22Rv1 (cell line): ENCODE measurements at regions not wholly inside any gene's neighbourhood (a gene's known extent, or its start where the extent isn't known, plus 50 kb on each side); places are given as distances from the start of the nearest gene placed in this dataset.

Source experiments
- H3K27ac ChIP-seq: fragments of 450-650 bp; 2 replicates; pipeline ENCODE4 v1.5.1; 2017
- ZFX ChIP-seq: fragments of 450-650 bp; IDR thresholded peaks from 2 replicates; pipeline ENCODE4 v1.6.1; 2017; ENCODE audit warnings: antibody characterized with exemption, borderline replicate concordance
- TF ChIP-seq, protein P1 (sequence below): fragments of 450-650 bp; IDR thresholded peaks from 2 replicates; pipeline ENCODE4 v1.5.1; 2017; ENCODE audit warnings: mild to moderate bottlenecking

GRCh38 chr10:131453721-131454634 is 142.5 kb upstream of the TCERG1L start:
- H3K27ac ChIP-seq = no peak overlapping the region
- TF ChIP-seq, protein P1, sequence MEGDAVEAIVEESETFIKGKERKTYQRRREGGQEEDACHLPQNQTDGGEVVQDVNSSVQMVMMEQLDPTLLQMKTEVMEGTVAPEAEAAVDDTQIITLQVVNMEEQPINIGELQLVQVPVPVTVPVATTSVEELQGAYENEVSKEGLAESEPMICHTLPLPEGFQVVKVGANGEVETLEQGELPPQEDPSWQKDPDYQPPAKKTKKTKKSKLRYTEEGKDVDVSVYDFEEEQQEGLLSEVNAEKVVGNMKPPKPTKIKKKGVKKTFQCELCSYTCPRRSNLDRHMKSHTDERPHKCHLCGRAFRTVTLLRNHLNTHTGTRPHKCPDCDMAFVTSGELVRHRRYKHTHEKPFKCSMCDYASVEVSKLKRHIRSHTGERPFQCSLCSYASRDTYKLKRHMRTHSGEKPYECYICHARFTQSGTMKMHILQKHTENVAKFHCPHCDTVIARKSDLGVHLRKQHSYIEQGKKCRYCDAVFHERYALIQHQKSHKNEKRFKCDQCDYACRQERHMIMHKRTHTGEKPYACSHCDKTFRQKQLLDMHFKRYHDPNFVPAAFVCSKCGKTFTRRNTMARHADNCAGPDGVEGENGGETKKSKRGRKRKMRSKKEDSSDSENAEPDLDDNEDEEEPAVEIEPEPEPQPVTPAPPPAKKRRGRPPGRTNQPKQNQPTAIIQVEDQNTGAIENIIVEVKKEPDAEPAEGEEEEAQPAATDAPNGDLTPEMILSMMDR = peak; percentile 85
- no peak for TF ChIP-seq ZFX

DNA sequence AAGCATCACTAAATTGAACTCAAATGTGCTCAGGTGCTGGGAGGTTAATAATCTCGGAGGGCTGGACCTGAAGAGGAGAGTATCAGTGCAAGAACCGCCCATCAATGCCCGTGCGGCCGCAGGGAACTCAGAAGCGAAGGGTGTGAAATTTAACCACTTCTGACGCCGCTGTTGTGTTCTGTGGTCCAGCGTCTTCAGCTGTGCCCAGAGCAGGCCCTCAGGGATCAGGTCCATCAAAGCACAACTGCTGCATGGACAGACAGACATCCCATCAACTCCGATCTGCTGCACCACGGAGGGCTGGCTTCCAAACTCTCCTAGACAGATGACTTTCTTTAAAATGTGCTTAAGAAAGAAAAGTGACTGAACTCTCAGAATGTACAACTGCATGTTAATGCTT is 144.9 kb upstream of the TCERG1L start:
- no peak overlapping the region for H3K27ac ChIP-seq

GRCh38 chr10:131461093-131461492 is 149.6 kb upstream of the TCERG1L start:
- TF ChIP-seq, protein P1 = no peak
- no peak for TF ChIP-seq ZFX
- no peak overlapping the region for H3K27ac ChIP-seq

More for the DNA sequence above, 144.9 kb upstream of the TCERG1L start:
- no peak for TF ChIP-seq ZFX
- TF ChIP-seq, protein P1 = no peak

DNA sequence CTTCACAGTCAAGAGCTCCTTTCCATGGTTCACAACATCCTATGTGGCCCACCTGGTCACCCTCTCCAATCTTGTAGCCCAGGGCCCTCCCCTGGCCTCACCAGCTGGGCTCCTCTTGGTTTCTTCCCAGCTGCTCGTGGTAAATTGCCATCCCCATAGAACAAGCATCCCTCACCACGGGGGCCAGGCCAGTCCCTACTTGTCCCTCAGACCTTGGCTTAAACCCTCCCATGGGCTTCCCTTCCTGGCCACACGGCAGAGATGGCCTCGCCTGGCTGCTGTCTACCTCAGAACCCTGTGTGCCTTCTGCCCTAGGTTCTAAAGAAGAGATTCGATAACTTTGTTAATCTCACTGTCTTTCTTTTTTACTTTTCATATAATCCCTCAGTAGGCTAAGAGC is 153.3 kb upstream of the TCERG1L start:
- no peak overlapping the region for H3K27ac ChIP-seq
- TF ChIP-seq ZFX = no peak
- TF ChIP-seq, protein P1 = no peak

DNA sequence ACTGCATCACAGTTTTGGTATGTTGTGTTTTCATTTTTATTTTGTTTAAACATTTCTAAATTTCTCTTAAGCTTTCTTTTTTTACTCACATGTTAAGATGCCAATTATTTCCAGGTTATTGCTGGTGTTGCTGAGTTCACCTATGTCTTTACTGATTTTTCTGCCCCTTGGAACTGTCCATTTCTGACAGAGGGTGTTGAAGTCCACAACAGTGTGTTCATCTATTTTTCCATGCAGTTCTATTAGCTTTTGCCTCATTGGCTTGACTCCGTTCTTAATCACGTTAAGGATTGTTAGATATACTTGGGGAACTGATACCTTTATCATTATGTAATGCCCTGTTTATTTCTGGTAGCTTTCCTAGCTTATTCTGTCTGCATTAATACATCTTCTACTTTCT is 158.0 kb upstream of the TCERG1L start:
- H3K27ac ChIP-seq = no peak overlapping the region
- no peak for TF ChIP-seq ZFX
- TF ChIP-seq, protein P1 = no peak

DNA sequence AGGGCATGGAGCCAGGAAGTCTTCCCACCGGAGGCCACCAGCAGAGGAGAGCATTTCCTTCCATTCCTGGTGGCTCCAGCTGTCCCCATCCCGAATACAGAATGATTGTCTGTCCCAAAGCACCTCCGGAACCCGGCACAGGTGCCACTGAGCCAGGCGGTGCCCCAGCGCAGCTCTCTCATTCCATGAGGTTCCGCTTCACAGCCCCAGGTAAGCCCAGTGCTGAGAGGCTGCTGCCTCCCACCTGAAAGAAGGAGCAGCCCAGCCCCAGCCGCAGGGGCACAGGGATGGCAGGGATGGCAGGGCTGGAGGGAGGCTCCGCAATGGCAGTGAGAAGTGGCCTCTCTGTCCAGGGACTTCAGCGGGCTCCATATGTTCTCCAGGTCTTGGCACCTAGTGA is 162.1 kb upstream of the TCERG1L start:
- TF ChIP-seq, protein P1 = no peak
- no peak for TF ChIP-seq ZFX
- H3K27ac ChIP-seq = no peak overlapping the region

DNA sequence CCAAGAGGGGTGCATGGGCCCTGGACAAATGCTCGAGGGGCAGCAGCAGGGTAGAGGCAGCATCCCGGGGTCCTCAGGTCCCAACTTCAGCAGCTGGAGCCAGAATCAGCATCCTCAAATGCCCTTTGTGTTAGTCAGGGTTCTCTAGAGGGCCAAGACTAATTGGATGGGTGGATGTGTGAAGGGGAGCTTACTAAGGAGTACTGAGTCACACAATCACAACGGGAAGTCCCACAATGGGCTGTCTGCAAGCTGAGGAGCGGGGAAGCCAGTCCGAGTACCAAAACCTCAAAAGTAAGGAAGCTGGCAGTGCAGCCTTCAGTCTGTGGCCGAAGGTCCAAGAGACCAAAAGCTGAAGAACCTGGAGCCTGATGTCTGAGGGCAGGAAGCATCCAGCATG is 162.9 kb upstream of the TCERG1L start:
- no peak overlapping the region for H3K27ac ChIP-seq

More for the DNA sequence above, 162.9 kb upstream of the TCERG1L start:
- TF ChIP-seq, protein P1 = no peak
